Skeletal muscle tissue (tissue), 3 donors: ENCODE measurements at regions not wholly inside any gene's neighbourhood (a gene's known extent, or its start where the extent isn't known, plus 50 kb on each side); places are given as distances from the start of the nearest gene placed in this dataset.

Experiments
- H3K27ac ChIP-seq: one replicate; pipeline ENCODE4 v1.7.0; 2013; ENCODE audit warnings: mild to moderate bottlenecking, low read depth, low read length, inconsistent platforms
- H3K27me3 ChIP-seq, 3 donors: one replicate each; pipeline ENCODE4 v1.7.0; 2013; ENCODE audit warnings: low read length in 3 of 3; ENCODE audit not compliant: control insufficient read depth in 3 of 3, insufficient read depth in 3 of 3
- H3K36me3 ChIP-seq, 3 donors: one replicate each; pipeline ENCODE4 v1.7.0; 2013; ENCODE audit warnings: low read length in 3 of 3; ENCODE audit not compliant: control insufficient read depth in 3 of 3, insufficient read depth in 3 of 3
- H3K4me1 ChIP-seq, 3 donors: one replicate each; pipeline ENCODE4 v1.7.0; 2013; ENCODE audit warnings: low read length in 3 of 3, mild to moderate bottlenecking in 3 of 3; ENCODE audit not compliant: control insufficient read depth in 3 of 3, insufficient read depth in 3 of 3
- H3K4me3 ChIP-seq, 3 donors: one replicate each; pipeline ENCODE4 v1.7.0; 2013; ENCODE audit warnings: low read length in 3 of 3
- H3K9ac ChIP-seq, 3 donors: one replicate each; pipeline ENCODE4 v1.7.0; 2013; ENCODE audit warnings: low read length in 3 of 3, mild to moderate bottlenecking in 3 of 3, moderate library complexity in 2 of 3, low read depth in 1 of 3
- H3K9me3 ChIP-seq, 3 donors: one replicate each; pipeline ENCODE4 v1.7.0; 2013; ENCODE audit warnings: low read length in 3 of 3; ENCODE audit not compliant: control insufficient read depth in 3 of 3
- donor health status: Osteomylitis.

DNA sequence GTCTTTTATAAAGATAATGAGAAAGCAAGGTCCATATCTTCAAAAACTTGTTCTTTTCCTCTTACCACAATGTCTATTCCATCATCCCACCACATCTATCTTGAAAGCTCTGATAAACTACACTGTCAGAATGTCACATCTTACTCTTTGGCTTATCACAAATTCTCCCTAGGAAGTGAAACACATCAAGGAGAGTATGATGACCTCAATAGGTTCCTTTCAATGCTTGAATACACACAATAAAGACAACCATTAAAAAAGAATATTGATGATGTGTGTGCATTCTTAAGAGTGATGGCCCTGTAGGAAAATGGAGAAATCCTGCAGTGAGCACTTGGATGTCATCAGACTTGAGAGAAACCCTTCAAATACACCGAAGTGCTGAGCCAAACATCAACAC lies 918.1 kb upstream of the SORCS1 start:
- H3K27ac ChIP-seq = no peak overlapping the region

DNA sequence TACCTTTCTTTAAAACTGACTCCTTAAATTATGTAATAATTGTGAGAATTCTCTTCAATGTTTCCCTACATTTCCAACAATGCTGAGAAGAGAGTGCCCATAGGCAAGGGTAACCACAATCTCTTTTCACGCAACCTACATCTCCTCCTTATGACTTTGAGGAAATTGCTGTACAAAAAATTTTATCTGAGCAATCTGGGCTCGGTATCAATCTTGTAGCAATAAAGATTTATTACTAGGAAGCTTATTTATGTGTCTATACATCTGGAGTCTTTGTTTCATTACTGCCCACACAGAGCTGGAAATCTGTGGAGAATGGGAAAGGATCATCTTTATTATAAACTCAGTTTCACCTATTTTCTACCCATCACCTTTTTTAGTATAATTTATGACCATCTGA lies 913.8 kb upstream of the SORCS1 start:
- Histone ChIP-seq H3K4me3 (no peak overlapping the region), H3K27me3 (no peaks in the 10 kb centered on the region), H3K9me3 (no peaks in the 10 kb centered on the region), H3K36me3 (no peaks in the 10 kb centered on the region), H3K27ac (no peak overlapping the region), H3K9ac (no peak overlapping the region), H3K4me1 (no peaks in the 10 kb centered on the region)

More for the DNA sequence above, 918.1 kb upstream of the SORCS1 start:
- Histone ChIP-seq H3K27me3 (no peaks in the 10 kb centered on the region), H3K9ac (no peak overlapping the region), H3K36me3 (no peaks in the 10 kb centered on the region), H3K9me3 (no peaks in the 10 kb centered on the region), H3K4me3 (no peak overlapping the region), H3K4me1 (no peaks in the 10 kb centered on the region)

DNA sequence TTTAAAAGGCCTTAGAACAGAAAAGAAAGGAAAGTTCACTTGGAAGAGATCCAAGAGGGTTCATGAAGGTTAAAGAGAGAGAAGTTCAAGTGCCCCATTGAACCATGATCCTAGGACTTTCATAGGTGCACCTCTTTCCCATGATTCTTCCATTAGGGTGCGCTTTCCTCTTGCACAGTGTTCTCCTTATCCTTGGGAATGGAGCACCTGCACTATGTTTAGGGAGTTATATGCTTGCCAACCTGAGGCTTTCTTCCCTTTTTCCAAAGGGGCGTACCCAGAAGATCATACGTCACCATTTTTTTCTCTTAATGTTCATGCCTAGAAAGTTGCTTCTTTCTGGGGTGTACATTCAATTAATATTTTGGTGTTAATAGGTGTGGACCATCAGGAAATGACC lies 908.0 kb upstream of the SORCS1 start:
- no peaks in the 10 kb centered on the region for H3K9me3 ChIP-seq
- H3K36me3 ChIP-seq = no peaks in the 10 kb centered on the region
- H3K4me3 ChIP-seq = no peak overlapping the region
- H3K9ac ChIP-seq = no peak overlapping the region
- H3K27ac ChIP-seq = no peak overlapping the region
- H3K4me1 ChIP-seq = no peaks in the 10 kb centered on the region
- no peaks in the 10 kb centered on the region for H3K27me3 ChIP-seq

DNA sequence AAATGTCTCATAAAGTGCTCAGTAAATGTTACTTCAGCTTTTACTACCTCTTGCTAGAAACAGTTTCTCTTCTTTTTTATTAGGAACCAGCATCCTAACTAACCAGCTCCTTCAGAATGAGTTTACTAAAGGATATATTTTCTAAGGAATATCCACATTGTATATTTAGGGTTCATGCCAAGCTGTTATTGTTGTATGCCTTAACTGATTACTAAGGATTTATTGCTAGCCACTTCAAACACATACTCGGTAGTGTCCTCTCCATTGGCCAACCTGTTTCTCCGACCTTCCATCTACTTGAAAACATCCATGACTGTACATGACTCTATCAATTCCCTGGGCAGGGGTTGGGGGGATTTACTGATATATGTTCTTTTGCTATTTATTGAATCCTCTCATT lies 906.3 kb upstream of the SORCS1 start:
- no peaks in the 10 kb centered on the region for H3K9me3 ChIP-seq
- H3K4me3 ChIP-seq = no peak overlapping the region
- H3K4me1 ChIP-seq = no peaks in the 10 kb centered on the region
- no peak overlapping the region for H3K27ac ChIP-seq
- no peaks in the 10 kb centered on the region for H3K27me3 ChIP-seq
- no peaks in the 10 kb centered on the region for H3K36me3 ChIP-seq
- no peak overlapping the region for H3K9ac ChIP-seq

DNA sequence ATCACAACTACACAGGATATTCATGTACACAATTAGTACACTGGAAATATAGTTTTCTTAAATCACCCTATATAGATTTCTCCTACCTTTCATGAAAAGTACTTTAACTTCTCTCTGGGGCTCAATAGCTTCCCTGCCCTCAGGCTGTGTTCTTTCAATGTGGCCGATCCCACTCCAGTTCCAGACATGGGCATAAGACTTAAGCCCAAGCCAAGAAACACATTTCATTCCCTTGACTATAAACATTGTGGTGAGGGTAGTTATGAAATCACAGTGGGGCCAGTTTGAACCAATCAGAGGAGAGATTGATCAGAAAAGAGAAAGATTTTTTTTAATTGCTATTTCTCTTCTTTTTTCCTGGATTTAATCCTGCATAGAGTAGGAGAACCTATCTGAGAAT lies 904.6 kb upstream of the SORCS1 start:
- H3K4me3 ChIP-seq = no peak overlapping the region
- no peaks in the 10 kb centered on the region for H3K36me3 ChIP-seq
- no peaks in the 10 kb centered on the region for H3K9me3 ChIP-seq
- H3K27me3 ChIP-seq = no peaks in the 10 kb centered on the region
- no peak overlapping the region for H3K9ac ChIP-seq
- no peaks in the 10 kb centered on the region for H3K4me1 ChIP-seq
- H3K27ac ChIP-seq = no peak overlapping the region

DNA sequence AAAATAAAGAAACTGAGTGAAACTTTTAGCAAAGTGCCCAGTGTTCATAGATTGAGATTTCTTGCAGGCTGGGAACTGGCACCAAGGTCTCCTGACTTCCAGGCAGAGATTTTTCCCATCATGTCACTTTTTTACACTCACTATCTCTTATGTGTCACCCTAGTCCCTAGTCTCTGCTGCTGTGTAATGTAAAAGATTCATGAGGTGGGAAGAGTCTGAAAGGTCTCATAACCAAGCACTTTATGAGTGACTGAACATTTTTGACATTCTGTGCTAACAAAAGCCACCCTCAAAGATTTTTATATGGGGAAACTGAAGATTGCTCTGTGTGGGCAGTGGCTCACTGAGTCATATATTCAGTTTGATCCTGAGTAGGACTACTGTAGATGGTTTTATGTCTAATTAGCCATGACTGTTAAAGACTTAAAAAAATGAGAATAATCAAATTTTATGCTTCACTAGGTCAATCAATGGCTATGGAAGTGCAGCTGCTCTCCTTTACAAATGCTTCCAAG lies 900.3 kb upstream of the SORCS1 start:
- Histone ChIP-seq H3K4me3 (no peak overlapping the region), H3K27me3 (no peaks in the 10 kb centered on the region), H3K9ac (no peak overlapping the region), H3K27ac (no peak overlapping the region), H3K4me1 (no peaks in the 10 kb centered on the region), H3K9me3 (no peaks in the 10 kb centered on the region), H3K36me3 (no peaks in the 10 kb centered on the region)

DNA sequence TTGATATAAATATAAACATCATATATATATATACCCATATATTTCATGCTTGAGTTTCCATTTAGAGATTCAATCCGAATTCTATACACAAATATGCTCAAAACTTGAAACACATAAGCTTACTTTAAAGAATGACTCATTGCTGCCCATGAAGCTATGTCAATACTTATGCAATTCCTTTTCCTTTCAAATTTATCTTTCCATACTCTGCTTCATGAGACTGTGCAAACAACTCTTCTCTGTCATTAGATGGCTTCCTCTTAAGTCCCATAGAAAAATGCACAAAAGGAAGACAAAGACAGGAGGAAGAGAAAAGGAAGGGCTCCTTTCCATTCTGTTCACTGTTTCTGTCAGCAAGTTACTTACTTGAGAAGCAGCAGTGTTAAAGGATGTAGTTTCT lies 895.7 kb upstream of the SORCS1 start:
- Histone ChIP-seq H3K9me3 (no peaks in the 10 kb centered on the region), H3K27ac (no peak overlapping the region), H3K4me3 (no peak overlapping the region), H3K9ac (no peak overlapping the region), H3K36me3 (no peaks in the 10 kb centered on the region), H3K27me3 (no peaks in the 10 kb centered on the region), H3K4me1 (no peaks in the 10 kb centered on the region)

DNA sequence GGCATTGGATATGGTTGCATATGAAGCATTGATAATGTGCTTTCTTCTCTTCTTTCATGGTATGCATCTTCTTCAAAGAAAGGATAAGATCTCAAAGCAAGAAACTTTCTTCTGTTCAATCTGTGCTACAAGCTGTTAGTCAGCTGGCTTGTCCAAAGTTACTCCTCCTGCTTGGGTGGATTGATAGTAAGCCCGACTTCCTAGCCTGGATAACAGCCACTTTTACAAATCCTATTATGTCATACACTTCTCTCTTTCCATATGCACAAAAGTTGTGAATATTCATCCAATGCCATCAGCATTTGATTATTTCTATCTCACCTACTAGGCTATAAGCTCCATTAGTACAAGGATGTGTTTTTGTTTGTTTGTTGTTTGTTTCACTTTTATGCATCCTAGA lies 891.0 kb upstream of the SORCS1 start:
- no peak overlapping the region for H3K27ac ChIP-seq
- no peaks in the 10 kb centered on the region for H3K4me1 ChIP-seq
- H3K9ac ChIP-seq = no peak overlapping the region
- no peaks in the 10 kb centered on the region for H3K36me3 ChIP-seq
- H3K27me3 ChIP-seq = no peaks in the 10 kb centered on the region
- H3K4me3 ChIP-seq = no peak overlapping the region
- H3K9me3 ChIP-seq = no peaks in the 10 kb centered on the region

DNA sequence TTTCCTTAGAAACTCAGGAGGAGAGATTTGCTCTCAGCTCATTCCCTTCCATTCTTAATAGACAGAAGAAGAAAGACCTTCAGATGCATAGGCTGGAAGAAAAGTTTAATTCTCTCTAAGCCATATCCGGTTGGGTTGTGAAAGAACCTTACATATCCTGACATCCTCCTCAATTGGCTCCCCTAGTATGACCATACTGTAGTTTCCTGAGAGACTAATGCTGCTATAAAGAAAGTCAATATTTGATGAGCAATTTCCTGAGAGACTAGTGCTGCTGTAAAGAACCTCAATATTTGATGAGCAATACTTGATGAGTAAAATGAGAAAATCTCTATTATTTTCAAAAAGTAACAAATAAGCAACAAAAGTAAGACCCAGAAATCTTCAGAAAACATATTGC lies 888.5 kb upstream of the SORCS1 start:
- no peaks in the 10 kb centered on the region for H3K4me1 ChIP-seq
- no peaks in the 10 kb centered on the region for H3K9me3 ChIP-seq
- H3K27ac ChIP-seq = no peak overlapping the region
- H3K4me3 ChIP-seq = no peak overlapping the region
- H3K9ac ChIP-seq = no peak overlapping the region
- no peaks in the 10 kb centered on the region for H3K27me3 ChIP-seq
- no peaks in the 10 kb centered on the region for H3K36me3 ChIP-seq

DNA sequence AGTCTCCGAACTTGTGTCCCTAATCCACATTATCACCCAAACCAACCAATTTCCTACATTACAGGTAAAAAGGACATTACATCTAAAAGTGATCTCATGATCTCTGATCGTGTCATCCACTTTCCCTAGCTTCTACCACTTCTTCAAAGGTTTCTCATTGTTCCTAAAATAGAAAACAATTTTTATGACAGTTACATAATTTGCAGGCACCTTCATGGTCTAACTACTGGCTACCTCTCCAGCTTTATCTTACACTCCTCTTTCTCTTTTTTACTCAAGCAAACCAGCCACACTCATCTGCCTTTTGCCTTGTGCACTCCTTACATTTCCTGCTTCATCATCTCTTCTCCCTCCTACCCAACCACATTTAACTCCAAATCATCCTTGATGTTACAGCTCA lies 886.7 kb upstream of the SORCS1 start:
- Histone ChIP-seq H3K36me3 (no peaks in the 10 kb centered on the region), H3K9ac (no peak overlapping the region), H3K27ac (no peak overlapping the region), H3K4me1 (no peaks in the 10 kb centered on the region), H3K27me3 (no peaks in the 10 kb centered on the region), H3K4me3 (no peak overlapping the region), H3K9me3 (no peaks in the 10 kb centered on the region)

DNA sequence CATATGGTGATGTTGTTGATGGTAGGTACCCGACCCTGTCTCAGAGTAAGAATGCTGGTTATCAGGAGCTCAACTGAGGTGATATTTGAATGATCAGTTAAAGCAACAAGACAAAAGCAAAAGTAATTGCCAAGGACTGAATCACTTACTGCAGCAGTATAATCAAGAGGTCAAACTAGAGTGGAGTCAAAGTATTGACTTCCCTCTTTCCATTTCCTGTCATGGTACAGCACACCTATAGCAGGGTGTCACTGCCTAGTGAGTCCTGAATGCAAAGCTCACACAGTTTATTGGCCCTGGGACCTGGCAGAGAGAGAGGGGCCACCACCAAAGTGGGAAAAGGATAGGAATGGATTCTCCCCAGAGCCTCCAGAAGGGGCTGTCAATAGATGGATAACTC lies 886.1 kb upstream of the SORCS1 start:
- Histone ChIP-seq H3K27me3 (no peaks in the 10 kb centered on the region), H3K4me3 (no peak overlapping the region), H3K9ac (no peak overlapping the region), H3K27ac (no peak overlapping the region), H3K4me1 (no peaks in the 10 kb centered on the region), H3K9me3 (no peaks in the 10 kb centered on the region), H3K36me3 (no peaks in the 10 kb centered on the region)
